NCI-H226 (cell line): ENCODE measurements at regions not wholly inside any gene's neighbourhood (a gene's known extent, or its start where the extent isn't known, plus 50 kb on each side); places are given as distances from the start of the nearest gene placed in this dataset.

ENCODE experiments used
- DNase-seq: peaks from one replicate; pipeline ENCODE4 v3.0.0-alpha.2; 2015

DNA sequence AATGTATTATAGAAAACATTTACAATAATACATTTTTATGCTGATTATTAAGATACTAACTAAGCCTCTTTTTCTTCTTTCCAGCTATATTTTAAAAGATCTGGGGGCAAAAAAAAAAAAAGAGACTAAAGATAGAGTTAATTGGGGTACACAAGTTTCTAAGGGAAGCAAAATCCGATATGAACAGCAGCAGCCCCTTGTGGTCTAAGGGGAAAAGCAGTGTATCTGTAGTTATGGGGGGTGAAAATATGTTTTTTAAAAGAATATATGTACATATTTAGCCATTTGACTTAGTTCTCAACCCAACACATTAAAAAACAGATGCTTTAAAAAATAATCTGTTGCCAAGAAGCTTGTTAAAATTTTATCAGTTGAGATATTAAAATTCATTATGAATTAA, 134.3 kb upstream of the POU5F2 start:
- no peak for DNase-seq

DNA sequence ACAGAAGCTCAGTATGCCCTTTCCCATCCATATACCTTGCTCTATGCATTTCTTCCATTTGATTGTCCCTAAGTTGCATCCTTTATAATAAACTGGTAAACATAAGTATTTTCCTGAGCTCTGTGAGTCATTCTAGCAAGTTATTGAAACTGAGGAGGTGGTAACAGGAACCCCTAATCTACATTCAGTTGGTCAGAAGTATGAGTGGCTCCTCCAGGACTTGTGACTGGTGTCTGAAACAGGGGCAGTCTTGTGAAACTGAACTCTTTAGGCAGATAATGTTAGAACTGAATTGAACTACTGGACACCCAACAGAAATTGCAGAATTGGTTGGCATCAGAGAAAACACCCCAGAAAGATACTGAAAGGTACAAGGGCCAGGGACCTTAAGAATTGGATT, 133.1 kb upstream of the POU5F2 start:
- no peak for DNase-seq

DNA sequence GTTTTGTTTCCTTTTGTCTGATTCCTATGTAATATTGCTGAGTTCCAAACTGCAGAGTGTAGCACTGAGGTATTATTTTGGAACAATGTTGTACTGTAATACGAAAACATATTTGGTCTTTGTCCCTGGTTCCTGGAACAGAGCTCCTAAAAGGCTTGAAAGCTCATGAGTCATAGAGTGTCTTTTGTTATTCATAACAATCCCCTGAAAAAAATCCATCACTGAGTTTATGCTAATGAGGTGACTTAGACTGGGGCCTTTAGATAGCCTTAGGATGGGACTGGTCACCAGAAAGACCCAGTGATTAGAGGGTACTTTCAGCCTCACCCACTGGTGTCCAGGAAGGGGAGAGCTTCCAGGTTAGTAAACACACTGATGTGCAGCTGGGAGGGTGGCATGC, 132.7 kb upstream of the POU5F2 start:
- no peak for DNase-seq

DNA sequence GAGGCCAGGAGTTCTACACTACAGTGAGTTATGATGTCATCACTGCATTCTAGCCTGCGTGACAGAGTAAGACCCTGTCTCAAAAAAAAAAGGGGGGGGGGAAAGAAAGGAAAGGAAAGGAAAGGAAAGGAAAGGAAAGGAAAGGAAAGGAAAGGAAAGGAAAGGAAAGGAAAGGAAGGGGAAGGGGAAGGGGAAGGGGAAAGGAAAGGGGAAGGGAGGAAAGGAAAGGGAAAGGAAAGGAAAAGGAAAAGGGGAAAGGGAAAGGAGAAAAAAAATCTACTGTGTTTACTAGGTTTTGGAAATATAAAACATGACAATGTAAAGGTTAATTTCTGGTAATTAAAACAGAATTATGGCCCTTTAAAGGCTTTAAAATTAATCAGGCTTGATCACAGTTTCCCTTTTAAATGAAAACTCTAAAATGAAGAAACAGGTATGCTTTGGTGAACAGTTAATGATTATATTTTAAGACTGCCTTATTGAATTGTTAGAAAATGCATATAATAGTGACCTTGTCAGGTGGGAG, 131.9 kb upstream of the POU5F2 start:
- DNase-seq: no peak

DNA sequence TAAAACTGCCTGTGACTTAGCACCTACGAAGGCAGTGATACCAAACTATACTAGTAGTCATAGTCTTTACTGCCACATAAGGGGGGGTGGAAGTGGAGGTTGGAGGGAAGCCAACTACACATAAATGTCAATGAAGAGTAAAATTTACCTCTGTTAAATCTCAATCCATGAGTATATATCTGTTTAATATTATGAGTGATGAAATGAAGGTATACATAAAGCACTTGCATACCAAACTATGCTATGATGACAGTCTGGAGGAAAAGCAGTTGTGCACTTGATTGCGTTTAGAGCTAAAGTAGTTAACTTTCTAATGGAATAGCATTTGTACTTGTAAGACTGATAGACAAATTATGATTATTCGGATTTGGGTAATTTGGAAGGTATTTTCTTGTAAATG, 129.2 kb upstream of the POU5F2 start:
- DNase-seq: no peak

DNA sequence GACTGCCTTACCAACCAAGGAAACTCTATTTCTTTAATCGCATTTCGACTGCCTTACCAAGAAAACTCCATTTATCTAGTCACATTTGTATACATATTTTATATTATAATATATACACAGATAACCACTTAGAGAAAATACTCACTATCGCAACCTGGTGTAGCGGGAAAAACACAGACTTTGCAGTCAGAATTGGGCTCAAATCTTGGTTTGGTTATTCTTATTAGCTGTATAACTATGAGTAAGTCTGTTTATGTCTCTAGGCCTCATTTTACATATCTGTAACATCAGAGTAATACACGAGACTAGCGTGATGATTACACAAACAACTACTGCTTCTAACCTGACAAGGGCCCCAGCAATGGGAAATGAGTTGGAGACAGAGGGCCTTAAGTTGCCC, 127.5 kb upstream of the POU5F2 start:
- DNase-seq: no peak

DNA sequence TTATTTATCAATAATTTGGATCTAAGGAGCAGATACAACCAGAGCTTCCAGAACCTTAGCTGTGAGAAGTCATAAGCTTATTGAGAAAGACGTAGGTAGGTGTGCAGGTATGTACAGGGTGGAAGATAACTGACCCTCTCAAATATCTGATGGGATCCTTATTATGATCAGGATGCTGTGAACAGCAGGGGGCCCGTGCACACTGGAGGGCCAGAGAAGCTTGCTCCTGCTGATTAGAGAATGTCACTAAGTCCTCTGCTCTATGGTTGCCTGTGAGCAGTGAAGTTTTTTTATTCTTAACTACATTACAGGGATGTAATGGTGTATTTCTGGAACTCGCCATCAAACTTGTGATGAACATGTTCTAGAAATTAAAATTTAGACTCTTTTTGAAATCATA, 108.9 kb upstream of the POU5F2 start:
- no peak for DNase-seq

DNA sequence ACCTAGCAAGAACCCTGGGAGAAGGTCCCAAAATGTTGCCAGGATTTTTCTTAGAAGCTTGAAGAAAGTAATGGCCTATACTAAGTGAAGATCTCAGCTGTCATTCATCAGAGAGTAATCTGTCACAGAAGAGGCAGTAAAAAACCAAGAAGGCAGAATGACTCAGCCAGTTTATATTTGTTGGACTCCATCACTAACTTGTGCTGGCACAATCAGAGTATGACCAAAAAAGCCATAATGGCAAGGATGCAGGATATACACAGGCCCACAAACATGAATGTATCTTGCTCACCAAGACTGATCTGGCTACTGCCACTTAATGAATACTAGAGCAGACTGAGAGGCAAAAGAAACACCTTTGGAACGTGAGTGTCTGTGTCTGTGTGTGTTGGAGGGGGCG, 104.0 kb upstream of the POU5F2 start:
- peak; percentile 7 for DNase-seq

DNA sequence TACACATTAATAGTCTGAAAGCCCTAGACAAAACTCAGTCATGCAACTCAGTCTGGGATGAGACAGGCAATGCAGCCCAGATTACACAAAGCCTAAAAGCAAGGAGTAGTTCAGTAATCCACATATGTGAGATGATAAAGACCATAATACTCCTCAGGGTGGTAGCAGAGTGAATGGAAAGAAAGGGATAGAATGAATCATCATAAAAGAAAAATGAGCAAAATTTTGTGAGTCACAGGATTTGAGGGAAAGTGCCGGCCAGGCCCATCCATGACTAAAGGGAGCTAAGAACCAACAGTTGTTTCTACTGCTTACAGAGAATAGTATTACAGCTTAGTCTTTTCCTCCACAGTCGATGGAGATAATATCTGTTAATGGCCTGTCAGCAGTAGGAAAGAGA, 90.0 kb upstream of the POU5F2 start:
- DNase-seq: peak; percentile 80

DNA sequence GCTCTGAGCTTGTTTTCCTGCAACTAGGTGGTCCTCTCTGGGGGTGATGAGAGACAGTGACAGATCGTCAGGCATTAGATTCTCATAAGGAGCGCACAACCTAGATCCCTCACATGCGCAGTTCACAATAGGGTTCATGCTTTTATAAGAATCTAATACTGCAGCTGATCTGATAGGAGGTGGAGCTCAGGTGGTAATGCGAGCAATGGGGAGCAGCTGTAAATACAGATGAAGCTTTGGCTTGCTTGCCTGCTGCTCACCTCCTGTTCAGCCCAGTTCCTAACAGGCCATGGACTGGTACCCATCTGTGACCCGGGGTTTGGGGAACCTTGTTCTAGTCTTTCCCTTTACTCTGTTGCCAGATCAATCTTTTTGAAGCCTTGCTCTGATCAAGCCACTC, 89.5 kb upstream of the POU5F2 start:
- no peak for DNase-seq

DNA sequence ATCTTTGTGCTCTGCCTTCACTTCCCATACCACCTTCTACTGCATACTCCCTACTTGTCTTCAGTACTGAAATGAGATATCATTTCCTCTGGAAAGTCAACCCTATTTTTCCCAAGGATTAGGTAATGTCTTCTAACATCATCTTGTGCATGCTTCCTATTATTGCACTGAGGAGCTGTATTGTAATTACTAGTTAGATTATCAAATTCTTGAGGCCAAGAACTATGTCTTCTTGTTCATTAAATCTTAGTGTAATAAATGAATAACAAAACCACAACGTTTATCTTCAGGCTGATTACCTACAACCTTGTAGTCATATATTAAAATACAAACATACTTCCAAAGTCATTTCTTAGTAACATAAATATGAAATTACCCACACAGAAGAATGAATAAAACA, 87.9 kb upstream of the POU5F2 start:
- no peak for DNase-seq

DNA sequence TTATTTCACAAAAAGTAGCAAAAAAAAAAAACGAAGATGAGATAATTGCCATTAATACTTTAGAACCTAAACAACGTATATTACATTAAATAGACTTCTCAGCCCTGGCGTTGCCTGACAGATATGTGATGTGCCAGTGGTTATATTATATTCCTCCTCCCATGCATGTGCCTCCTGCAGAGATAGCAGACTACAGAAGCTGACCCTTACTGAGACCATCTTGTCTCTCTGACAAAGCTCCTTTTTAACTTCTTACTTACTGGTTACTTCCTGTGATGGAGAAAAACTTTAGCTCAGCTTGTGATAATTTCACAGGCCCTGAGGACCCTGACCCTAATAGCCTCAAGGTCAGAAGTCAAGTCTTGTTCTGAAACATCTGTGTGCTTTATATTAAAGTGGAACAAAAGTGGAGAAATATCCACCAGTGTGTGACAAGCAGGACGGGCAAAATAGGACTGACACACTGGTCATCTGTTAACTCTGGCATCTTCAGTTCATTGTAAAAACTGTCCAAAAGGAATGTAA, 80.6 kb upstream of the POU5F2 start:
- DNase-seq: no peak

DNA sequence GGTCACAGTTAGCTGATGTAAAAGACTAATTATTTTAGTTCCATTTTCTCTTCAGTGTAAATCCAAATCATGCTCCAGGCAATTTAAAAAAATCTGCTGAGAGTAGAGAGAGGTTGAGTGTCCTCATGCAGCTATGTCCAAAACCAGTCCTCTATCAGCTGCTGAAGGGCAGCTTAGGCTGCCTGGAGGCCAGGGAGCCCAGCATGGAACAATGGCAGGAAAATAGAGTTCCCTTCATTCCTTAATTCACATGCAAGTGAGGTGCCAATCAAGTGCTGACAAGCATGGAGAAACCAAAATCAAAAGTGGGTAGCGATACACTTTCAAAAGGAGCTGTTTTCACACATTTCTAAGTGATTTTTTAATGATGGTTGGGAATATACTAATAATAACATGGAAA, 78.3 kb upstream of the POU5F2 start:
- DNase-seq: no peak

DNA sequence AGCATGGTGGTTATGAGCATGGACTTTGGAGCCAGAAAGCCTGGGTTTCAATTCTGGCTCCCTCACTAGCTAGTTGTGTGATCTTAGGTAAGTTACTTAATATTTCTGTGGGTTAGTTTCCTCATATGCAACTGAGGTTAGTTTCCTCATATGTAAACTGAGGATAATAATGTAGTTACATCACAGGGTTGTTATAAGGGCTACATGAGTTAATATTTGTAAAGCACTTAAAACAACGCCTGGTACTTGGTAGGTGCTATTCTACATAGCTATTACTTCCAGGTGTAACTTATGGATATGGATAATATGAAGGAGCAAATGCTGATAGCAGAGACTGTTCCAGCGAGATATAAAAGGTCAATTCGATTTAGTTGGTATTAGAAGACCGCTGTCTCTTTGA, 69.4 kb upstream of the POU5F2 start:
- DNase-seq: no peak

DNA sequence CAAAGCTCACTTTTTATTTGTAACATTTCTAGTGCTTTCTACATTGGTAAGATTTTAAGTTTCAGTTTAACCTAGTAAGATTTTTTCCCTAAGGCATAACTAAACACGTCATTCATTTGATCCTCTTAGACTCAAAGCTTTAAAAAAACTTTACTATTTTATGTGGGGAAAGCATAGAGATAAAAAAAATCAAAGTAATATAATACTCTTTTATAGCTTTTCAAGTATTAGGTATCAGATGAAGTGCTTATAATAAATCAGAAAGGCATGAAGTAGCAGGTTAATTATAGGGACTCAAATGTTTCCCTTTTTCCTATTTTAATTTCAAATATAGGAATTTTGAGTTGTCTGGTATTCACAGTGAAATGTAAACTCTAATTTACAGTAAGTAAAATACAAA, 68.0 kb upstream of the POU5F2 start:
- no peak for DNase-seq

DNA sequence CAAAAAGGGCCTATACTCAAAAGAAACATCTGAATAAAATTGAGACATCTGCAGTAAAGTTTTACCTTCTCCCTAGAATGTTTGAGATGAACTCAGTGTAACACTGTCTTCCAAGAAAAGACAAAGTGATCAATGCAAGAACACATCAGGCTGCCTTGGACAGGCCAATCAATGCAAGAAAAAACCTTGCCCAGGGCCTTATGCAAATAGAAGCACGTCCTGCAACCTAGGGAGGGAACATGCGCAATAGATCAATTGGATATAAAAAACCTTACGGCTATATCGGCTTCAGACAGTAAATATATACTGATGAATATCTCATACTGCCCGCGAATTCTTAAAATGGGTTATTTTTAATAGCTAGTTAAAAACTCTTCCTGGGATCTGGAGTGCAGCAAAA, 66.4 kb upstream of the POU5F2 start:
- DNase-seq: no peak

DNA sequence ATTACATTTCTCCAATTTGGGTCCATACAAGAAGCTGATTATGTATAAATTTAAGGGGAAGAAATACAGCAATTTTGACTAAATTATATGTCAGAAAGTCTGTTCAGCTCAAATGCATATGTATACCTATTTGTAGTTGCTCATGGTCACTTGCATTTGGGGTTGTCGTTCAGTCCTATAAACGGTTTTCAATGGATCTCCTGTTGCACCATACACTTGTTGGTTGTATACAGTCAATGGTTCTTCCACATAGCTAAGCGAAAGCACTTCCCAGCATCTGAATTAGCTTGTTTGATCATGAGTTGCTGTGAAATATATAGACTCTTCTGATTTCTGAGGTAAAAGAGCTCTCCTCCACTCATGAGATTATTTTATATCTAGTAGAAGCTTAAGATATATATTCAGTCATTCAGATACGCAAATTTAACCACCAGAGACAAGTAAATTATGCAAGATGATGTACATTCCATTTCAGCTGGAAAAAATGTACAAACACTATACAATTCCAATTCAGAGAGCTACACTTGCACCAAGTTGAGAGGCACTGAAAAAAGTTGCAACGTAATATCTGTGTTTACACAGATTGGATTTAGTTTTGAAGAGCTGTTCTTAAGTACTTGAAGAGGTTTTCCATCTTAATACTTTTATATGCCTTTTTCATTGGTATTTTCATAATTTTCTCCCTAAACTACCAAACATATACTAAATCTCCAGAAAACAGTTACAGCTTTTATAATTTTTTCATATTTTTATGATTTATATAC, 64.4 kb upstream of the POU5F2 start:
- DNase-seq: no peak

DNA sequence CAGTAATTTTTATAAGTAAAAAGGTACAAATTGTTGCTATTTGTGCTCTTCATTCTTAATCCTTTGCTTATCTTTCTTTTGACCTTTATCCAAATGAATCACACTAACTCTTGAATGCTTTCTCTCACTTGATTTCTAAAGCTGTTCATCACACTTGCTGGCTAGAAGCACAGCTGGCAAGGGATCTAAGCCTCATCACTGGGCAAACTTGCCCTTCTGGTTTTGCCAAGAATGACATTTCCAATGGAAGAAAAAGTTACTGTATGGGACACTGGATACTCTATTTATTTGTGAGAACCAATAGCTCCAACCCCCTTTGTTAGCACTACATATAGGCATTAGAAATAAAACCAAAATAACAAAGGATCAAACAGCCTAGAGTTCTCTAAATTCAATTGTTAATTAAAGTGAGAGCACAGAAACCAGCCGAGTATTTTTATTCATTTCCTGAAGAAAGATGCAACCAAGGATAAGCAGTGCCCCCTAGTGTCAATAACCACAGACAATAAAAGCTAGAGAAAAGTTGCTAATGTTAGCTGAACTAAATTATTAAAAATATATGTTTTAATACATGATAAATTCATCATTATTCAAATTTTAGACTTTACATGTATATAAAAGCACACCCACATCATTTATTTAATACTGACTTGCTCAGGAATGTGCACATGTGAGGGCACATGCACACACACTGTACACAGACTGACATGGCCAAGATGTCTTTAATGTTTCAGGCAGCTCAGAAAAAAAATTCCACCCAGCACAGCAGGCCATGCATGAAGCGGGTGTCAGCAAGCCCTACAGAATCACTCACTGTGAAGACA, 59.8 kb upstream of the POU5F2 start:
- DNase-seq: peak; percentile 49

DNA sequence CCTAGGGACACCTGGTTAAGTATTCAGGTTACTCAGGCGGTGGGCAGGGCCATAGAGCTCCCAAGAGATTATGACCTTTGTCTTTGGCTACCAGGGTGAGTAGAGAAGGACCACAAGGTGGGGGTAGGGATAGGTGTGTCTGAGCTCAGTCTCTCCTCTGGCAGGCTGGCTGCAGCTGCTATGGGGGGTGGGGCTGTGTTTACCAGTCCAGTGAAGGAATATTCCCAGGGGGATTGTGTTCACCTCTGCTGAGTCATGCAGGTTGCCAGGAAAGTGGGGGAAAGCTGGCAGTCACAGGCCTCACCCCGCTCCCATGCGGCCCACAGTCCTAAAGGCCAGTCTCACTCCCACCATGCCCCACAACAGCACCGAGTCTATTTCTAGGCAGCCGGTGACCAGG, 53.6 kb upstream of the POU5F2 start:
- DNase-seq: no peak

DNA sequence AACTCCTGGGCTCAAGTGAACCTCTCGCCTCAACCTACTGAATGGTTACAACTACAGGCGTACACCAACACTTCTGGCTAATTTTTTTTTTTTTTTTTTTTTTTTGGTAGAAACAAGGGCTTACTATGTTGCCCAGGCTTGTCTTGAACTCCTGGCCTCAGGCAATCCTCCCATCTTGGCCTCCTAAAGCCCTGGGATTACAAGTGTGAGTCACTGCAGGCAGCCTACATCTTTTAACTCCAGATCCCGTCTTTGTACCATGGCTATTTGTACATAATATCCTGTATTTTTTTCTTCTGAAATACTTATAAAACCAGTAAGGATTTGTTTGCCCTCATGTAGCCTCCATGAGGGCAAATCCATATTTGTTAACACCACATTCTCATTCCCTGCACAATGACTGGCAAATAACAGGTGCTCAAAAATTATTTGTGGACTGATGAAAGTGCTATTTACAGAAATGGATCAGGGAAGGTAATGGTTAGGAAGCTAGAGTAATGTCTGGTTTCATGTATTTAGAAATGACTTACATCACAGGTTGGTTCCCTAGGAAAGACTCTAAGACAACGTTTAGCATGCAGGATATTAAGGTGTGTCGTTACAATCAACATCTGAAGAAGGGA, 51.9 kb upstream of the POU5F2 start:
- no peak for DNase-seq

DNA sequence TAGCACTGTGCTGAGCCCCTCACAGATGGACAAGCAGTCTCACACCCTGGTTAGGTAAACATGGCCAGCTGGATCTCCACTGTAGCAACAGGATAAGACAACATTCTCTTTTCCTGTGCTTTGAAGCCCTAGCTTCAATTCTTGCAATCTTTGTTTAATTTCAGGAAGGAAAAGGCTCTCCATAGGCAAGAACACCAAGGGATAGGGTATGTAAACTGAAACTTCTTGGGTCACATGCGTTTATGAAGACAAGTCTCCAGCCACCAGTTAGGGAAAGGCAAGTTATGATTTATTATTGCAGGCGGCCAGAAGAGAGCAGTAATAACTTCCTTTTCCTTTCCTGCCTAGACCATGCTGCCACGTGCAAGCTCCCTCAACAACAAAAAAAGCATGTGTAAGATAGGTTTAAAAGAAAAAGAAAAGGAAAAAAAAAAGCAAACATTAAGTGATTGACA, 50.1 kb upstream of the POU5F2 start:
- no peak for DNase-seq
